HPDE6-E6E7 (cell line): ENCODE measurements at regions not wholly inside any gene's neighbourhood (a gene's known extent, or its start where the extent isn't known, plus 50 kb on each side); places are given as distances from the start of the nearest gene placed in this dataset.

Source experiments
- DNase-seq: peaks from one replicate; pipeline ENCODE4 v3.0.0; 2011; ENCODE audit warnings: missing footprints; ENCODE audit errors: extremely low spot score

GRCh38 chr18:79626905-79627749 lies 52.5 kb upstream of the CTDP1 start:
- DNase-seq, result no peak

DNA sequence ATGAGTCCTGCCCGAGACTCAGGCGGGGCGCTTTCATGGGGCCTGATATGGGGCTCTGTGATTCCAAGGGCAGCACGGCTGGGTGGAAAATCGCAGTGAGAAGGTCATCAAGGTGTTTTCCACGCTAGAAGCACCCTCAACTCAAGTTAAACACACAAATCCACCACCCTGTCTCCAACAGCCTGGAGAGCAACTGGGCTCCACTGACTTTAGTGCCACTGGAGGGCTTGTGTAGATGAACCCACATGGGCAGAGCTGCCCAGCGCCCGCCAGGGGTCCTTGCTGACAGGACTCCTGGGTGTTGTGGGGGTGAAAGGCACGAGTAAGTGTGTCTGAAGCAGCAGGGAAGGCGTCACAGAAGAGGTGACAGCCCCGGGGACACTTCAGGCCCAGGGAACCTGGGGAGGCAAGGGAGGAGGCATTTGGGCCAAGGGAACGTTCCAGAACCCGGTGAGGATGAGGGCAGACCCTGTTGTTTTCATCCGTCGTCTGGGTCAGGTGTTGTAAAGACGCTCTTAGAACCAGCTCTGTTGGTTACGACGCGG lies 51.8 kb upstream of the CTDP1 start:
- no peak for DNase-seq

DNA sequence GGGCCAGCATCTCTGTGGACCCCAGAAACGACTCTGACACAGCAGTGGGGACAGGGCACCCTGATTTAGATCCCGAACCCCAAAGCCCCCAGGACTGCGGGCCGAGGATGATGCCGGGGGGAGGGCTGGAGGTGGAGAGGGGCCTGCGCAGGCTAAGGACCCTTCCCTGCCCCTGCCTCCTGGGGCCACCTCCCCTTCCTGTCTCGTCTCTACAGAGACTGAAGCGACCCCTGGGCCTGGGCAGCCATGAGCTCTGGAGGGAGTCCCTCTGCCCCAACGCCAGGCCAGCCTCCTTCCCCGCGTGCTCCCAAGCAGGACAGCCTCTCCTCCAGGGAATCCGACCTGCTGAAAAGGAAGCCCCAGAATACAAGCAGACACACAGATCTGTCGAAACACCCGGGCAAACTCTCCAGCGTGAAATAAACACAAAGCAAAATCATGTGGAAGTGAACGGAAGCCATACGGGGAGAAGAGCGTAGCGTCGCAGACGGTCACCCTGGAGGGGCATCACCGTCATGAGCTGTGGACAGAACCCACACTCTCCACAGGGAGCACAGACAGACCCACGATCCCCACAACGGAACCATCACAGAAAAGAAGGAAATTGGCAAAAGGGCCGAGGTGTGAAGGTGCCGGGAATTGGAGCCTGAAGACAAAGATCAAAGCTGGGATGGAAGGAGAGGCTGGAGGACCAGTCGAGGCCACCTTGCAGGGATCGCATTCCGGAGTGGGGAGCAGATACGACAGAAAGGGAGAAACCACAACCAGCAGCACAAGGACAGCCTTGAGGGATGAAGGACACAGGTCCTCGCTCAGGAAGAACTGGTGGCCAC lies 51.0 kb upstream of the CTDP1 start:
- DNase-seq, result no peak

DNA sequence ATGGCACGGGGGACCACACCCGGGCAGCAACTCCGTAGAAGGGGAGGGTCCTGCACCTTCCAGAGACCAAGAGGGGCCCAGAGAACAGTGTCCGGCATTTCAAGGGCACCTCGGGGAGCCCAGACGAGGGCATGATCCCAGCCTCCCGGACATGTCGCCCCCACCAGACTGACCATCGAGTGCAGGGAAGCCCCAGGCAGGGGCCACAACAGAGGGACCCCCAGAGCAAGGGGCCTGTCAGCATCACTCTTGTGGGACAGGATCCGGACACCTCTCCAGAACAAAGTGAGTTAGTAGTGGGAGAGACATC lies 50.4 kb upstream of the CTDP1 start:
- no peak for DNase-seq

- DNase-seq, result no peak
Measured at GRCh38 chr18:79629606-79630005, 50.0 kb upstream of the CTDP1 start.
